GM12872 (cell line): ENCODE measurements at regions not wholly inside any gene's neighbourhood (a gene's known extent, or its start where the extent isn't known, plus 50 kb on each side); places are given as distances from the start of the nearest gene placed in this dataset.

Experiments used
- CTCF ChIP-seq: IDR thresholded peaks from 3 replicates; pipeline ENCODE4 v1.5.1; 2011; ENCODE audit warnings: low read depth, mild to moderate bottlenecking, low read length, moderate library complexity; ENCODE audit not compliant: insufficient read depth

- no peak for TF ChIP-seq CTCF
These were observed 56.5 kb upstream of the TRPM3 start for GRCh38 chr9:71177901-71178300.

DNA sequence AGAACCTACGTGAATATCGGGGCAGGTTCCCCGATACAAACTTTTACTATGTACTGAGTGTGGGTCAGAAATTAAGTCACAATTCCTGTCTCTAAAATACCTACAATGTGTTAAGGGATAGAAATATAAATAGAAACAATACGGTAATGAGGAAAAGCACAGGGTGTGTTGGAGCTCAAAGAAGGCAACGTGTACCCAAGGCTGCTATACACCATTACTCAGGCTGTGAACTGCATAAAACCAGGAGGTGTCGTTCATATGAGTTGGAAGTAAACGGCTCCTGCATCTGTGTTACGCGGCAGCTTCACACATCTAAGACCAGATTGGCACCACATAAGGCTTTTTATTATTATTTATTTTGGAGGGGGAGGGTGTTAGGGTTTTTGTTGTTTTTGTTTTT is 50.1 kb upstream of the TRPM3 start:
- TF ChIP-seq CTCF: no peak
